H9 (cell line): ENCODE measurements at regions not wholly inside any gene's neighbourhood (a gene's known extent, or its start where the extent isn't known, plus 50 kb on each side); places are given as distances from the start of the nearest gene placed in this dataset.

ENCODE experiments used
- DNase-seq: peaks from one replicate; pipeline ENCODE4 v3.0.0-alpha.2; 2017
- H2AFZ ChIP-seq: one replicate; pipeline ENCODE4 v1.6.1; 2013; ENCODE audit warnings: mild to moderate bottlenecking, low read length, control low read depth, moderate library complexity
- H2AK5ac ChIP-seq: 2 replicates; pipeline ENCODE4 v1.6.1; 2013; ENCODE audit warnings: low read length, control low read depth, mixed read lengths; ENCODE audit not compliant: insufficient read length
- H2BK120ac ChIP-seq: one replicate; pipeline ENCODE4 v1.6.1; 2013; ENCODE audit warnings: low read depth, mild to moderate bottlenecking, low read length, control low read depth, inconsistent platforms; ENCODE audit not compliant: poor library complexity, severe bottlenecking
- H2BK12ac ChIP-seq: 2 replicates; pipeline ENCODE4 v1.6.1; 2013; ENCODE audit warnings: low read length, control low read depth, mixed read lengths, low read depth; ENCODE audit not compliant: insufficient read length
- H2BK15ac ChIP-seq: 2 replicates; pipeline ENCODE4 v1.6.1; 2013; ENCODE audit warnings: low read depth, low read length, control low read depth
- H2BK20ac ChIP-seq: one replicate; pipeline ENCODE4 v1.6.1; 2013; ENCODE audit warnings: low read depth, mild to moderate bottlenecking, low read length, control low read depth, inconsistent platforms; ENCODE audit not compliant: poor library complexity, severe bottlenecking
- H2BK5ac ChIP-seq: 2 replicates; pipeline ENCODE4 v1.6.1; 2013; ENCODE audit warnings: low read length, control low read depth, mixed read lengths; ENCODE audit not compliant: insufficient read length
- H3K14ac ChIP-seq: 2 replicates; pipeline ENCODE4 v1.6.1; 2013; ENCODE audit warnings: low read length, control low read depth; ENCODE audit not compliant: insufficient read depth
- H3K18ac ChIP-seq: 2 replicates; pipeline ENCODE4 v1.6.1; 2013; ENCODE audit warnings: low read depth, mild to moderate bottlenecking, mixed read lengths, low read length, control low read depth; ENCODE audit not compliant: insufficient read length
- H3K23ac ChIP-seq: 2 replicates; pipeline ENCODE4 v1.6.1; 2013; ENCODE audit warnings: low read length, control low read depth, mixed read lengths, low read depth; ENCODE audit not compliant: insufficient read length
- H3K23me2 ChIP-seq: 2 replicates; pipeline ENCODE4 v1.6.1; 2013; ENCODE audit warnings: low read depth, mild to moderate bottlenecking, mixed read lengths, low read length, control low read depth; ENCODE audit not compliant: insufficient read length, poor library complexity, severe bottlenecking
- H3K27ac ChIP-seq: 2 replicates; pipeline ENCODE4 v1.5.1; 2013; ENCODE audit warnings: low read length, control low read depth, mixed read lengths, low read depth; ENCODE audit not compliant: insufficient read length
- H3K27me3 ChIP-seq: 2 replicates; pipeline ENCODE4 v1.6.1; 2013; ENCODE audit warnings: low read length, control low read depth, inconsistent platforms; ENCODE audit not compliant: insufficient read depth
- H3K4ac ChIP-seq: 2 replicates; pipeline ENCODE4 v1.6.1; 2013; ENCODE audit warnings: low read depth, mild to moderate bottlenecking, control low read depth, inconsistent platforms, low read length, moderate library complexity
- H3K4me1 ChIP-seq: 2 replicates; pipeline ENCODE4 v1.6.1; 2013; ENCODE audit warnings: low read length, control low read depth, inconsistent platforms; ENCODE audit not compliant: insufficient read depth
- H3K4me2 ChIP-seq: 2 replicates; pipeline ENCODE4 v1.6.1; 2013; ENCODE audit warnings: low read length, control low read depth, mixed read lengths; ENCODE audit not compliant: insufficient read length, insufficient read depth
- H3K56ac ChIP-seq: 2 replicates; pipeline ENCODE4 v1.6.1; 2013; ENCODE audit warnings: low read depth, mild to moderate bottlenecking, mixed read lengths, low read length, control low read depth; ENCODE audit not compliant: insufficient read length
- H3K79me1 ChIP-seq: 2 replicates; pipeline ENCODE4 v1.6.1; 2013; ENCODE audit warnings: low read depth, mild to moderate bottlenecking, moderate library complexity, low read length, control low read depth, inconsistent platforms; ENCODE audit not compliant: insufficient read depth, poor library complexity, severe bottlenecking
- H3K79me2 ChIP-seq: 2 replicates; pipeline ENCODE4 v1.6.1; 2013; ENCODE audit warnings: low read length, control low read depth, inconsistent platforms; ENCODE audit not compliant: insufficient read depth
- H3K9ac ChIP-seq: 2 replicates; pipeline ENCODE4 v1.6.1; 2013; ENCODE audit warnings: low read length, control low read depth, mixed read lengths; ENCODE audit not compliant: insufficient read length; ENCODE audit errors: extremely low read depth
- H3K9me3 ChIP-seq: one replicate; pipeline ENCODE4 v1.6.1; 2013; ENCODE audit warnings: low read depth, low read length, inconsistent platforms; ENCODE audit not compliant: control insufficient read depth
- H3T11ph ChIP-seq: one replicate; pipeline ENCODE4 v1.6.1; 2013; ENCODE audit warnings: mild to moderate bottlenecking, low read length, control low read depth, inconsistent platforms
- H4K20me1 ChIP-seq: one replicate; pipeline ENCODE4 v1.6.1; 2013; ENCODE audit not compliant: control insufficient read depth, insufficient read length, insufficient read depth
- H4K5ac ChIP-seq: 2 replicates; pipeline ENCODE4 v1.6.1; 2013; ENCODE audit warnings: low read depth, mild to moderate bottlenecking, mixed read lengths, low read length, control low read depth; ENCODE audit not compliant: insufficient read length
- H4K8ac ChIP-seq: replicated peaks from 2 replicates; pipeline ENCODE4 v1.6.1; 2013; ENCODE audit warnings: low read length, control low read depth, mixed read lengths, low read depth; ENCODE audit not compliant: insufficient read length
- H4K91ac ChIP-seq: 2 replicates; pipeline ENCODE4 v1.6.1; 2013; ENCODE audit warnings: low read depth, mild to moderate bottlenecking, moderate library complexity, mixed read lengths, low read length, control low read depth; ENCODE audit not compliant: insufficient read length
- H3K27ac Mint-ChIP-seq, 3 experiments: 2 replicates in 2 of 3; 3 replicates in 1 of 3; pipeline ENCODE4 v1.8.0; 2020 to 2021; ENCODE audit warnings: mixed read lengths in 3 of 3, mild to moderate bottlenecking in 1 of 3, moderate library complexity in 1 of 3
- H3K27me3 Mint-ChIP-seq: 2 replicates; pipeline ENCODE4 v1.8.0; 2021; ENCODE audit warnings: low read depth, mild to moderate bottlenecking, moderate library complexity, mixed read lengths
- H3K36me3 Mint-ChIP-seq, 3 experiments: 2 replicates in 2 of 3; 3 replicates in 1 of 3; pipeline ENCODE4 v1.8.0; 2020 to 2021; ENCODE audit warnings: low read depth in 3 of 3, mixed read lengths in 3 of 3; ENCODE audit not compliant: insufficient read depth in 1 of 3
- H3K4me1 Mint-ChIP-seq, 2 experiments: 2 replicates each; pipeline ENCODE4 v1.8.0; 2020; ENCODE audit warnings: mixed read lengths in 2 of 2
- H3K4me3 Mint-ChIP-seq, 2 experiments: 2 replicates in 1 of 2; 3 replicates in 1 of 2; pipeline ENCODE4 v1.8.0; 2020 to 2021; ENCODE audit warnings: mild to moderate bottlenecking in 2 of 2, mixed read lengths in 2 of 2, moderate library complexity in 1 of 2
- H3K9me3 Mint-ChIP-seq, 2 experiments: 2 replicates in 1 of 2; 3 replicates in 1 of 2; pipeline ENCODE4 v1.8.0; 2020; ENCODE audit warnings: mild to moderate bottlenecking in 2 of 2, mixed read lengths in 2 of 2, moderate library complexity in 1 of 2
- WGBS: extraction: QIAGEN DNeasy Blood & Tissue Kit; methylation state at CpG from one replicate; pipeline ENCODE4 v1.1.7; 2013; ENCODE audit warnings: missing lambda C conversion rate, low lambda C conversion rate, mixed read lengths; ENCODE audit not compliant: insufficient read length; ENCODE audit errors: extremely low coverage; 5-methylcytosine and 5-hydroxymethylcytosine counted together
- TF ChIP-seq, protein P1 (sequence below): fragments of 200-600 bp; sonication (generic); conservative IDR thresholded peaks from 3 replicates; pipeline ENCODE4 v1.8.0; 2021; ENCODE audit warnings: antibody characterized with exemption, mild to moderate bottlenecking

DNA sequence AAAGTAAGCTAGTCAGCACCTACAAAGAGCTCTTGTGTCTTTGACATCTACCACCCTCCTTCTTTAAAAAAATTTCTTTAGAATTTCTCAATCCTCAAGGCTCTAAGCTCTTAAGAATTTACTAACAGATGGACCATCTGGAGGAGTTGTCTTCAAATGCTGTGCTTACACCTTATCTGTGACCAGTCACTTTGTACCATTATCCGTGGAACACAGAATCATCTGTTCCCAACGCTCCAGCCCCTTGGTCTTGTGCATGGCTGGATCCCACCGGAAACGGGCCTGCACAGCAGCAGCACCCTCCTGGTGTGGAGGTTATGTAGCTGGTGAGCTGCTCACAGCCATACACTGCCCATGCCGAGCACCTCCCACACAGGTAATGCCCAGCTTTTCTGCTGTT is 89.0 kb downstream of the TBX19 start:
- Histone ChIP-seq H2BK15ac (no peak overlapping the region), H2AFZ (no peak overlapping the region), H3K9ac (no peak overlapping the region), H4K20me1 (no peaks in the 10 kb centered on the region), H3K18ac (no peak overlapping the region), H3T11ph (no peak overlapping the region), H3K4ac (no peak overlapping the region), H3K27ac (no peak overlapping the region), H4K5ac (no peak overlapping the region), H3K27me3 (no peaks in the 10 kb centered on the region), H3K79me1 (no peaks in the 10 kb centered on the region), H3K4me1 (no peaks in the 10 kb centered on the region), H4K91ac (no peak overlapping the region), H2BK120ac (no peak overlapping the region), H3K14ac (no peak overlapping the region), H3K23ac (no peak overlapping the region), H3K56ac (no peak overlapping the region), H3K9me3 (no peaks in the 10 kb centered on the region), H2BK12ac (no peak overlapping the region), H2AK5ac (no peak overlapping the region), H3K23me2 (no peaks in the 10 kb centered on the region), H2BK5ac (no peak overlapping the region), H3K79me2 (no peaks in the 10 kb centered on the region), H4K8ac (no peak overlapping the region), H3K4me2 (no peak overlapping the region), H2BK20ac (no peak overlapping the region)
- peaks cover 1% of the 10 kb centered on the region for H3K27me3 Mint-ChIP-seq
- 0 out of 4 replicates have a peak, but pooled peaks cover 0 to 2% of the 10 kb centered on the region in 2 experiments for H3K4me1 Mint-ChIP-seq
- no peaks in the 10 kb centered on the region for H3K9me3 Mint-ChIP-seq
- no peak overlapping the region for H3K4me3 Mint-ChIP-seq
- no peaks in the 10 kb centered on the region for H3K36me3 Mint-ChIP-seq
- DNase-seq: no peak
- TF ChIP-seq, protein P1, sequence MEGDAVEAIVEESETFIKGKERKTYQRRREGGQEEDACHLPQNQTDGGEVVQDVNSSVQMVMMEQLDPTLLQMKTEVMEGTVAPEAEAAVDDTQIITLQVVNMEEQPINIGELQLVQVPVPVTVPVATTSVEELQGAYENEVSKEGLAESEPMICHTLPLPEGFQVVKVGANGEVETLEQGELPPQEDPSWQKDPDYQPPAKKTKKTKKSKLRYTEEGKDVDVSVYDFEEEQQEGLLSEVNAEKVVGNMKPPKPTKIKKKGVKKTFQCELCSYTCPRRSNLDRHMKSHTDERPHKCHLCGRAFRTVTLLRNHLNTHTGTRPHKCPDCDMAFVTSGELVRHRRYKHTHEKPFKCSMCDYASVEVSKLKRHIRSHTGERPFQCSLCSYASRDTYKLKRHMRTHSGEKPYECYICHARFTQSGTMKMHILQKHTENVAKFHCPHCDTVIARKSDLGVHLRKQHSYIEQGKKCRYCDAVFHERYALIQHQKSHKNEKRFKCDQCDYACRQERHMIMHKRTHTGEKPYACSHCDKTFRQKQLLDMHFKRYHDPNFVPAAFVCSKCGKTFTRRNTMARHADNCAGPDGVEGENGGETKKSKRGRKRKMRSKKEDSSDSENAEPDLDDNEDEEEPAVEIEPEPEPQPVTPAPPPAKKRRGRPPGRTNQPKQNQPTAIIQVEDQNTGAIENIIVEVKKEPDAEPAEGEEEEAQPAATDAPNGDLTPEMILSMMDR: no peak
- no peak overlapping the region for H3K27ac Mint-ChIP-seq
- WGBS: no CpG with 5 or more reads among the region's 5 CpGs
